Hepatocyte (in vitro differentiated cells): ENCODE measurements at regions not wholly inside any gene's neighbourhood (a gene's known extent, or its start where the extent isn't known, plus 50 kb on each side); places are given as distances from the start of the nearest gene placed in this dataset.

Experiments used
- CTCF ChIP-seq: fragments of 200-600 bp; sonication (generic); IDR thresholded peaks from 2 replicates; pipeline ENCODE4 v1.5.1; 2016; ENCODE audit warnings: antibody characterized with exemption, mild to moderate bottlenecking; ENCODE audit not compliant: poor library complexity
- EZH2 ChIP-seq: fragments of 200-600 bp; sonication (generic); IDR thresholded peaks from 2 replicates; pipeline ENCODE4 v1.6.1; 2016; ENCODE audit warnings: antibody characterized with exemption, mild to moderate bottlenecking, borderline replicate concordance
- EZH2phosphoT487 ChIP-seq: fragments of 200-600 bp; sonication (generic); IDR thresholded peaks from one replicate; pipeline ENCODE4 v1.6.1; 2018; ENCODE audit warnings: antibody characterized with exemption, mild to moderate bottlenecking, low read depth, moderate library complexity; ENCODE audit not compliant: unreplicated experiment, severe bottlenecking

GRCh38 chr6:98514796-98515195, 319.6 kb upstream of the POU3F2 start:
- TF ChIP-seq CTCF (no peak), EZH2phosphoT487 (no peak), EZH2 (no peak)
